SK-N-MC (cell line): ENCODE measurements at regions not wholly inside any gene's neighbourhood (a gene's known extent, or its start where the extent isn't known, plus 50 kb on each side); places are given as distances from the start of the nearest gene placed in this dataset.

Experiments used
- EZH2 ChIP-seq: fragments of 200-600 bp; sonication (generic); IDR thresholded peaks from one replicate; pipeline ENCODE4 v1.6.1; 2017; ENCODE audit warnings: antibody characterized with exemption
- POLR2AphosphoS5 ChIP-seq: IDR thresholded peaks from 2 replicates; pipeline ENCODE4 v1.6.1; 2012; ENCODE audit warnings: mild to moderate bottlenecking, low read depth, low read length, borderline replicate concordance

GRCh38 chr4:57652779-57653178 lies 542.6 kb upstream of the IGFBP7 start:
- no peak for TF ChIP-seq EZH2
- no peak for TF ChIP-seq POLR2AphosphoS5
